Keratinocyte (primary cell): ENCODE measurements at regions not wholly inside any gene's neighbourhood (a gene's known extent, or its start where the extent isn't known, plus 50 kb on each side); places are given as distances from the start of the nearest gene placed in this dataset.

Experiments used
- CTCF ChIP-seq, 3 experiments: IDR thresholded peaks in 1 of 3; conservative IDR thresholded peaks in 1 of 3; optimal IDR thresholded peaks in 1 of 3; 2 replicates in 2 of 3; 3 replicates in 1 of 3; pipeline versions ENCODE3 to v1.5.1; 2011; ENCODE audit warnings: low read length in 3 of 3, mild to moderate bottlenecking in 3 of 3, moderate library complexity in 2 of 3, control low read depth in 1 of 3, inconsistent platforms in 1 of 3; ENCODE audit not compliant: insufficient read depth in 2 of 3; ENCODE audit errors: extremely low read depth in 1 of 3
- EZH2 ChIP-seq: IDR thresholded peaks from one replicate; pipeline ENCODE4 v1.6.1; 2012; ENCODE audit warnings: inconsistent platforms, mild to moderate bottlenecking, low read length, moderate library complexity

DNA sequence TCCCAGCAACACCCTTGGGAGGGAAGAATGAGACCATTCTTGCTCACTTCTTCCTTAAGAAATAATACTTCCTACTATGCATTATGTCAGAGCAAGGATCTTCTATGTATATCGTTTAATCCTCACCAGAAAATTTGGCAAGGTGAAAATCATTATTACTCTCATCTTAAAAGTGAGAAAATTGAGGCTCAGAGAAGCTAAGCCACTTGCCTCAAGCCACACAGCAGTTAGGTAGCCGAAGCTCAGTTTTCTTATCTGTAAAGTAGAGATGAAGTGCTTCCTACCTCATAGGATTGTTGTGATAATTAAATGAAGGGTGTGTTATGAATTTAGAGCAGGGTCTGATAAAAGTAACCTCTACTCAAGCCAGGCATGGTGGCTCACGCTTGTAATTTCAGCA, 368.9 kb upstream of the ASIC2 start:
- no peak for TF ChIP-seq EZH2
- no peak for TF ChIP-seq CTCF (optimal IDR thresholded peaks at IDR 0.05 in 1 of 3, IDR thresholded peaks at IDR 0.05 in 1 of 3, conservative IDR thresholded peaks at IDR 0.05 in 1 of 3; ENCODE audit: extremely low read depth in 1 of 3, insufficient read depth in 2 of 3, low read length in 3 of 3)
